ENCODE measurements at regions not wholly inside any gene's neighbourhood (a gene's known extent, or its start where the extent isn't known, plus 50 kb on each side); places are given as distances from the start of the nearest gene placed in this dataset.

GRCh38 chr9:108789742-108790141, 66.0 kb downstream of the ACTL7B start:
- no peak for TF ChIP-seq CTCF (IDR thresholded peaks at IDR 0.05)
- TF ChIP-seq POLR2A (IDR thresholded peaks at IDR 0.05): no peak
- TF ChIP-seq EP300 (IDR thresholded peaks at IDR 0.05): no peak
